Fibroblast of mammary gland (primary cell): ENCODE measurements at regions not wholly inside any gene's neighbourhood (a gene's known extent, or its start where the extent isn't known, plus 50 kb on each side); places are given as distances from the start of the nearest gene placed in this dataset.

Source experiments
- DNase-seq: peaks from one replicate; pipeline ENCODE4 v3.0.0-alpha.2; 2010; ENCODE audit warnings: low read depth
- H3K4me3 ChIP-seq: 2 replicates; pipeline ENCODE4 v1.5.1; 2011; ENCODE audit warnings: low read depth, mild to moderate bottlenecking, low read length, moderate library complexity; ENCODE audit not compliant: control insufficient read depth
- TF ChIP-seq, protein P1 (sequence below): conservative IDR thresholded peaks from 2 replicates; pipeline ENCODE4 v1.5.1; 2011; ENCODE audit warnings: low read depth, low read length, inconsistent platforms; ENCODE audit not compliant: control insufficient read depth, insufficient read depth

DNA sequence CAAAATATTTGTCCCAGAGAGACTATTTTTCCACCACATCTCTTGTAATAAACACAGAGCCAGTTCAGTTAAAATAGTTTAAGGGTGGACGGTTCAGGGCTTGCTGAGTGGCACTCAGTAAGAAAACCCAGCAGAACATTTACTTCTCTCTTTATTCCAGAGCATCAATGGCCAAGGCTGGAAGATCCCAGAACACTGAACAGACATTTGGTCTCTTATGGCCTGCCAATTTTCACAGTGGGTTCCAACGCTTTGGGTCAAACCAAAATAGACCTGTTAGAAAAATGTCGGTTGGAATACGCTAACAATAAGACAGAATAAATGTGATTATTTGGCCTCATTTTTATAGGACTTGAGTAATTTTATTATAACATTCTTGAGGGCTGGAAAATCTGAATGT lies 580.3 kb upstream of the TMEFF2 start:
- H3K4me3 ChIP-seq = no peak overlapping the region
- TF ChIP-seq, protein P1, sequence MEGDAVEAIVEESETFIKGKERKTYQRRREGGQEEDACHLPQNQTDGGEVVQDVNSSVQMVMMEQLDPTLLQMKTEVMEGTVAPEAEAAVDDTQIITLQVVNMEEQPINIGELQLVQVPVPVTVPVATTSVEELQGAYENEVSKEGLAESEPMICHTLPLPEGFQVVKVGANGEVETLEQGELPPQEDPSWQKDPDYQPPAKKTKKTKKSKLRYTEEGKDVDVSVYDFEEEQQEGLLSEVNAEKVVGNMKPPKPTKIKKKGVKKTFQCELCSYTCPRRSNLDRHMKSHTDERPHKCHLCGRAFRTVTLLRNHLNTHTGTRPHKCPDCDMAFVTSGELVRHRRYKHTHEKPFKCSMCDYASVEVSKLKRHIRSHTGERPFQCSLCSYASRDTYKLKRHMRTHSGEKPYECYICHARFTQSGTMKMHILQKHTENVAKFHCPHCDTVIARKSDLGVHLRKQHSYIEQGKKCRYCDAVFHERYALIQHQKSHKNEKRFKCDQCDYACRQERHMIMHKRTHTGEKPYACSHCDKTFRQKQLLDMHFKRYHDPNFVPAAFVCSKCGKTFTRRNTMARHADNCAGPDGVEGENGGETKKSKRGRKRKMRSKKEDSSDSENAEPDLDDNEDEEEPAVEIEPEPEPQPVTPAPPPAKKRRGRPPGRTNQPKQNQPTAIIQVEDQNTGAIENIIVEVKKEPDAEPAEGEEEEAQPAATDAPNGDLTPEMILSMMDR = no peak
- DNase-seq = no peak

DNA sequence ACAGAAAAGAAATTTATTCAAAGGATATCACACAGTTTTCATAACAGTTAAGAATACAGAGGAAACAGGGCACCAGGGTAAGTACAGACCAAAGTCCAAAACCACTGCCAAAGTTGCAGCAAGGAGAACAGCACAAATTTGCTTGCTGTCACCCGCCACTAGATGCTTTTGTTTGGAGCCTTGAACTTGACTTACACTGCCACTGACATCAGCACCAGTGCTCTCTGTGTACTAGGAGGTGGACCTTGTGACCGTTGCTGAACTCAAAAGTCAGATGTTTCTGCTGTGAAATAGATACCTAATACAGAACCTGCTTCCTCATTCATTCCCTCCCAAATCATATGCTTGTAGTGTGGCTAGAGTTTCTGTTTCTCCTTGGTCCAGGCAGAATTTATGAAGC lies 578.3 kb upstream of the TMEFF2 start:
- no peak for DNase-seq
- no peak overlapping the region for H3K4me3 ChIP-seq
- TF ChIP-seq, protein P1 = no peak

DNA sequence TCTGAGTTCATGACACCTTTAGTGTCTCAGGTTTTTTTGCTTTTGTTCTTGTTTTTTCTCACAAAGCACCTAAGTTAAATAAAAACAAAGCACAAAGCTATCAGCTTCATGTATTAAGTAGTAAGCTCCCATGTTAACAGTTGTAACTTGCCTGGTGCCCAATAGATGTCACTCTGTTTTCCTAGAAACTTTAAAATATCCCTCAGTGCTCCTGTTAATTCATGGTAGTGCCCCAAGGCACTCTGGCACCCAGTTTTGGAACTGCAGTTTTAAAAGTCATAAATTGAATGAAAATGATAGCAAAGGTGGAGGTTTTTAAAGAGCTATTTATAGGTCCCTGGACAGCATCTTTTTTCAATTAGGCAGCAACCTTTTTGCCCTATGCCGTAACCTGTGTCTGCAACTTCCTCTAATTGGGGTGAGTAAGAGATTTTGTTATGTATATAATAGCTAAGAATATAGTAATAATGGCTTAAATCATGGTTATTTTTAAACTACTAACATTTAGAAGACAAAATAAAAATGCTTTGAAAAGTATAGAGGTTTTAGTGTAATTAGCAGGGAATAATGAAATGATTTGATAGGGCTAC lies 555.0 kb upstream of the TMEFF2 start:
- peak; percentile 1 for DNase-seq
- TF ChIP-seq, protein P1 = no peak
- no peak overlapping the region for H3K4me3 ChIP-seq

GRCh38 chr2:192741889-192742288 lies 547.2 kb upstream of the TMEFF2 start:
- DNase-seq = peak; percentile 0
- TF ChIP-seq, protein P1 = peak; percentile 6
- no peak overlapping the region for H3K4me3 ChIP-seq

DNA sequence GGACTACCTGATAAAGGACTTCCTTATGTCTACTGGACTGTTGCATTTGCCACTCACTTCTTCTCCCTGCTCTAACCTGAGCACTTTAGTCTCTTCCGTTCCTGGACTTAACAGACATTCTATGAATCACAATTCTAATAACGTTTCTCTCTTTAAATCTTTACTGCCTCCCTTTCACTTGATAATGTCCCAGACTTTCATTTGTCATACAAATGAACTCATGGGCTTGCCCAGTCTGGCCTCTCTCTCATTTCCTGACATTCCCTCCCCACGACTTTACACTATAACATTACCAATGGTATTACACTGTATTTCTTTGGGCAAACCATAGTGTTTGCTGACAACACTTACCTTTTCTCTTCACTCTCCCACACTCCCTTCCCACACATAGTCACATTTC lies 540.7 kb upstream of the TMEFF2 start:
- no peak for DNase-seq
- TF ChIP-seq, protein P1 = no peak
- H3K4me3 ChIP-seq = no peak overlapping the region

- TF ChIP-seq, protein P1 = no peak
- no peak for DNase-seq
- H3K4me3 ChIP-seq = no peak overlapping the region
Measured at GRCh38 chr2:192729369-192729768, 534.6 kb upstream of the TMEFF2 start.

GRCh38 chr2:192725991-192726390 lies 531.3 kb upstream of the TMEFF2 start:
- no peak for DNase-seq
- TF ChIP-seq, protein P1 = no peak
- H3K4me3 ChIP-seq = no peak overlapping the region
